G401 (cell line): ENCODE measurements at regions not wholly inside any gene's neighbourhood (a gene's known extent, or its start where the extent isn't known, plus 50 kb on each side); places are given as distances from the start of the nearest gene placed in this dataset.

ENCODE experiments used
- DNase-seq: peaks from one replicate; pipeline ENCODE4 v3.0.0-alpha.2; 2015; ENCODE audit warnings: low spot score
- in situ Hi-C: cut with HindIII; loops from 2 replicates; pipeline ENCODE4 v1.10.0; 2016; ENCODE audit warnings: low sequenced_read_pairs, mixed read lengths

- no peak for DNase-seq
Measured at GRCh38 chr2:34388446-34388845, 789.3 kb upstream of the FAM98A start.

GRCh38 chr2:34387536-34387935, 788.4 kb upstream of the FAM98A start:
- no peak for DNase-seq
- in situ Hi-C loops: no loop called here

More at GRCh38 chr2:34388446-34388845, 789.3 kb upstream of the FAM98A start:
- in situ Hi-C loops: no loop called here

GRCh38 chr2:34379586-34379985, 780.5 kb upstream of the FAM98A start:
- in situ Hi-C loops: no loop called here
- no peak for DNase-seq

- in situ Hi-C loops: no loop called here
- DNase-seq: no peak
Measured at GRCh38 chr2:34373586-34374233, 774.6 kb upstream of the FAM98A start.

GRCh38 chr2:34372967-34373366, 773.9 kb upstream of the FAM98A start:
- in situ Hi-C loops: no loop called here
- DNase-seq: no peak

GRCh38 chr2:34371711-34372110, 772.6 kb upstream of the FAM98A start:
- DNase-seq: no peak

GRCh38 chr2:34368304-34368703, 769.2 kb upstream of the FAM98A start:
- DNase-seq: no peak
- in situ Hi-C loops: no loop called here

More at GRCh38 chr2:34371711-34372110, 772.6 kb upstream of the FAM98A start:
- in situ Hi-C loops: no loop called here

GRCh38 chr2:34365932-34366331, 766.8 kb upstream of the FAM98A start:
- in situ Hi-C loops: no loop called here
- no peak for DNase-seq

GRCh38 chr2:34365512-34365911, 766.4 kb upstream of the FAM98A start:
- no peak for DNase-seq
- in situ Hi-C loops: no loop called here

- in situ Hi-C loops: no loop called here
- no peak for DNase-seq
Measured at GRCh38 chr2:34353509-34354113, 754.5 kb upstream of the FAM98A start.

GRCh38 chr2:34349527-34349926, 750.4 kb upstream of the FAM98A start:
- in situ Hi-C loops: no loop called here
- no peak for DNase-seq

- in situ Hi-C loops: no loop called here
Measured at GRCh38 chr2:34345030-34345429, 745.9 kb upstream of the FAM98A start.

GRCh38 chr2:34340307-34340706, 741.2 kb upstream of the FAM98A start:
- DNase-seq: no peak
- in situ Hi-C loops: no loop called here

More at GRCh38 chr2:34345030-34345429, 745.9 kb upstream of the FAM98A start:
- no peak for DNase-seq

GRCh38 chr2:34337735-34338134, 738.6 kb upstream of the FAM98A start:
- DNase-seq: no peak
- in situ Hi-C loops: no loop called here

- no peak for DNase-seq
- in situ Hi-C loops: no loop called here
Measured at GRCh38 chr2:34332813-34333212, 733.7 kb upstream of the FAM98A start.

GRCh38 chr2:34320056-34320455, 721.0 kb upstream of the FAM98A start:
- DNase-seq: no peak
- in situ Hi-C loops: no loop called here

GRCh38 chr2:34317797-34318196, 718.7 kb upstream of the FAM98A start:
- in situ Hi-C loops: no loop called here
- DNase-seq: no peak

GRCh38 chr2:34316788-34317187, 717.7 kb upstream of the FAM98A start:
- in situ Hi-C loops: no loop called here
- DNase-seq: no peak

- in situ Hi-C loops: no loop called here
Measured at GRCh38 chr2:34311816-34312215, 712.7 kb upstream of the FAM98A start.

GRCh38 chr2:34308140-34308539, 709.0 kb upstream of the FAM98A start:
- in situ Hi-C loops: no loop called here
- no peak for DNase-seq

More at GRCh38 chr2:34311816-34312215, 712.7 kb upstream of the FAM98A start:
- no peak for DNase-seq

GRCh38 chr2:34307636-34308035, 708.5 kb upstream of the FAM98A start:
- in situ Hi-C loops: no loop called here
- no peak for DNase-seq
